Sciatic nerve (tissue), 2 donors: ENCODE measurements at regions not wholly inside any gene's neighbourhood (a gene's known extent, or its start where the extent isn't known, plus 50 kb on each side); places are given as distances from the start of the nearest gene placed in this dataset.
"Not testable (repeated sequence)": the region's sequence is repeated elsewhere in the genome, so short reads cannot be mapped to it uniquely, and the experiment has no call there.

Experiments
- ATAC-seq: fragments of 200-7000 bp; cut with Tn5 transposase; one replicate; pipeline ENCODE4 v1.9.1; 2020; ENCODE audit warnings: mild to moderate bottlenecking, moderate library complexity
- DNase-seq: peaks from one replicate; pipeline ENCODE4 v3.0.0-alpha.2; 2020; ENCODE audit warnings: low spot score
- intact Hi-C: fragments of 100-400 bp; cut with DNase I; formaldehyde crosslinking; loops from one replicate; pipeline ENCODE4 v1.14.2; 2022
- donor health status: DM: no; HTN: no; CAD: no.
- donor health status: DM: no; HTN: no; CAD: no.

DNA sequence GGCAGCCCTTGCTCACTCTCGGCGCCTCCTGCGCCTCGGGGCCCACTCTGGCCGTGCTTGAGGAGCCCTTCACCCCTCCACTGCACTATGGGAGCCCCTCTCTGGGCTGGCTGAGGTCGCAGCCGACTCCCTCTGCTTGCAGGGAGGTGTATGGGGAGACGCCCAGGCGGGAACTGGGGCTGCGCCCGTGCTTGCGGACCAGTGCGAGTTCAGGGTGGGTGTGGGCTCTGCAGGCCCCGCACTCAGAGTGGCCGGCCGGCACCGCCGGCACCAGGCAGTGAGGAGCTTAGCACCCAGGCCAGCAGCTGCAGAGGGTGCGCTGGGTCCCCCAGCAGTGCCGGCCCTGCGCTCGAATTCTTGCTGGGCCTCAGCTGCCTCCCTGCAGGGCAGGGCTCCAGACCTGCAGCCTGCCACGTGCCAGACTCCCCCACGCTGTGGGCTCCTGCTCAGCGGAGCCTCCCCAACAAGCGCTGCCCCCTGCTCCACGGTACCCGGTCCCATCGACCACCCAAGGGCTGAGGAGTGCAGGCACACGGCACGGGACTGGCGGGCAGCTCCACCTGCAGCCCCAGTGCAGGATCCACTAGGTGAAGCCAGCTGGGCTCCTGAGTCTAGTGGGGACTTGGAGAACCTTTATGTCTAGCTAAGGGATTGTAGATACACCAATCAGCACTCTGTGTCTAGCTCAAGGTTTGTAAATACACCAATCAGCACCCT, 54.0 kb upstream of the WWC2 start:
- ATAC-seq, DNase-seq, intact Hi-C loops: not testable (repeated sequence)

DNA sequence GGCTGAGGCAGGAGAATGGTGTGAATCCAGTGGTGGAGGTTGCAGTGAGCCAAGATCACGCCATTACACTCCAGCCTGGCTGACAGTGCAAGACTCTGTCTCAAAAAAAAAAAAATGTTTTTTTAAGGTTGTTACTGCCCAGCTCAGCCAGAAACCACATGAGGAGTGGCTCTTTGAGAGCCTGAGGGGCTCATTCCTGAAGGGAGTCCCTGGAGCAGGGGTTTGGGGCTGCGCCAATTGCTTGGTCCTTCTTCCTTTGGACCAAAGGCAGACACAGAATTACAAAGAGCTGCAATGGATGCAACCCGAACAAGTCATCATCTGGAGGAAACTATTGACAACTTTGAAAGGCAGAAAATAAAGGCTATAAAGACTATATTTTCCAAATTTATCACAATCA, 60.6 kb upstream of the WWC2 start:
- DNase-seq = no peak
- intact Hi-C loops = no loop called here

GRCh38 chr4:183035726-183036415, 63.2 kb upstream of the WWC2 start:
- ATAC-seq = no peak
- no peak for DNase-seq
- intact Hi-C loops = no loop called here

More for the DNA sequence above, 60.6 kb upstream of the WWC2 start:
- ATAC-seq = no peak

GRCh38 chr4:183035256-183035655, 63.8 kb upstream of the WWC2 start:
- intact Hi-C loops = no loop called here
- DNase-seq (no peak), ATAC-seq (no peak)

- ATAC-seq = no peak
- DNase-seq = no peak
- intact Hi-C loops = no loop called here
These were observed 68.2 kb upstream of the WWC2 start for GRCh38 chr4:183030823-183031222.

DNA sequence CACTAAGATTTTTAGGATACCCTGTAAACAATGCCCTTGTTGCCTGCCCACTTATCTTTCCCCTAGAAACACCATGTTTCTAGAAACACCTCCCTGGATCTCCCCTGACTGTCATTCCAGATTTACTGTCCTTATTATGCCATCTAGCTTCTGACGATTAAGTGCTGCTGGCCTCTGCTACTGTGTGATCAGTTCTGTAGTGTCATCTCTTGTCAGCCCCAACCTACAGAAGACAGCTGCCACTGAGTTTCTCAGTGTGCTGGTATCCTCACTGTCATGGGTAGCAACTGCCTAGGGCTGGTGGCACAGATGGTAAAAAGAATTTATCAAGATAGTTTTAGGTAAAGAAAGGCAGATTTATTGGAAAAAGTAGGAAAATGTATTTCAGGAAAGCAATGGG, 68.7 kb upstream of the WWC2 start:
- no peak for ATAC-seq
- no peak for DNase-seq
- intact Hi-C loops = no loop called here

- intact Hi-C loops = no loop called here
- ATAC-seq (no peak), DNase-seq (no peak)
These were observed 69.7 kb upstream of the WWC2 start for GRCh38 chr4:183029365-183029764.

DNA sequence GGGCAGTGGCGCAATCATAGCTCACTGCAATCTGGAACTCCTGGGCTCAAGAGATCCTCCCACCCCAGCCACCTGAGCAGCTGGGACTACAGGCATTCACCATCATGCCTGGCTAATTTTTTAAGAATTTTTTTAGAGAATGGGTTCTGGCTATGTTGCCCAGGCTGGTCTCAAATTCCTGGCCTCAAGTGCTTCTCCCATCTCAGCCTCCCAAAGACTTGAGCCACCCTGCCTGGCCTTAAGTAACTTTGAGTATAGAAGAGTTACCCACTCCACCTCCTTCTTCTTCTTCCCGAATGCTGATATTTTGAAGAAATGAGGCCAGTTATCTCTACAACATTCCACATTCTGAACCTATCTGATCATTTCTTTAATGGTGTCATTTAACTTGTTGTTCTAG, 72.4 kb upstream of the WWC2 start:
- ATAC-seq (no peak), DNase-seq (no peak)
- intact Hi-C loops = no loop called here

GRCh38 chr4:183022617-183023016, 76.4 kb upstream of the WWC2 start:
- ATAC-seq (no peak), DNase-seq (no peak)
- intact Hi-C loops = no loop called here

DNA sequence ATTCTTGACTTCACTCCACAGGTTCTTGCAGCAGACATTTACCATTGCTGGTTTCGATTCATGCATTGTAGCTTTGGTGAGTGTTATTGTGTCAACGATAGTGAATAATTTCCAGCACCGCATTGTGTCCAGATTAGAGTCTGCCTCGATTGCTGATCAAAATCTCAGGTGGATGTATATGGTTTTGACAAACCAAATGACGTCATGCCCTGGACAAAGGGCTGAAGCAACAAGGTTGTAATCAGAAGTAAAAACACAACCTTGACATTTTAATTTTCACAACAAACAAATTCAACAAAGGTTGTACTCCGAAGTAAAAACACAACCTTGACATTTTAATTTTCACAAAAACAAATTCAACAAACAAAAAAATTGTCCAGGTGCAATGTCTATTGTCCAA, 81.1 kb upstream of the WWC2 start:
- DNase-seq (no peak), ATAC-seq (no peak)
- intact Hi-C loops = no loop called here

DNA sequence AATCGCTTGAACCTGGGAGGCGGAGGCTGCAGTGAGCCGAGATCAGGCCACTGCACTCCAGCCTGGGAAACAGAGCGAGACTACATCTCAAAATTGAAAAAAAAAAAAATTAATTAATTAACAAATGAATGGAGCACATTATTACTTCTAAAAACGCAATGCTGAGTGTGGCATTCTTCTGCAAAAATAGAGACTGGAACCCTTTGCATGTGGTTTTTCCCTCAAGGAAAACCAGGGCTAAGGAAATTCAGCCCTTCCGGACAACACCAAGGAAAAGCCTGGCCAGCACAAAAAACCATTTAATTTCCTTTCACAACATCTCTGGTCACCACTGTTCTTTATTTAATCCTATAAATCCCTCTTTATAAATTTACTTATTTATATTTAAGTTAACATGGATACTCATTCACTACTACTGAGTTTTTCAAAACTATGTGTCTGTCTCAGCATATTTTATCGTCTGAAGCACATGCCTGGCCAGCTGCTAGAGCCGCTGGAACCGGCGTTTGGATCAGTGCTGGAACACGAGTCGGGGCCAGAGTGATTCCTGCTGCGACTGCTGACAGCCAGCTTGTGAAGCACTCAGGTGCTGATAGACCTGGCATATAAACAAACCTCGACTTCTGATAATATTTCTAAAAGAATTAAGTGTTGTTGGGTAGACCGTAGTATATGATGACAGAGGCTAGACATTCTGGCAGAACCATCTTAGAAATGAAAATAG, 84.5 kb upstream of the WWC2 start:
- ATAC-seq (no peak), DNase-seq (no peak)
- intact Hi-C loops = no loop called here

GRCh38 chr4:183013730-183014002, 85.4 kb upstream of the WWC2 start:
- intact Hi-C loops = no loop called here
- no peak for DNase-seq
- ATAC-seq = no peak

GRCh38 chr4:183012879-183013729, 86.0 kb upstream of the WWC2 start:
- DNase-seq (no peak), ATAC-seq (no peak)
- intact Hi-C loops = no loop called here

DNA sequence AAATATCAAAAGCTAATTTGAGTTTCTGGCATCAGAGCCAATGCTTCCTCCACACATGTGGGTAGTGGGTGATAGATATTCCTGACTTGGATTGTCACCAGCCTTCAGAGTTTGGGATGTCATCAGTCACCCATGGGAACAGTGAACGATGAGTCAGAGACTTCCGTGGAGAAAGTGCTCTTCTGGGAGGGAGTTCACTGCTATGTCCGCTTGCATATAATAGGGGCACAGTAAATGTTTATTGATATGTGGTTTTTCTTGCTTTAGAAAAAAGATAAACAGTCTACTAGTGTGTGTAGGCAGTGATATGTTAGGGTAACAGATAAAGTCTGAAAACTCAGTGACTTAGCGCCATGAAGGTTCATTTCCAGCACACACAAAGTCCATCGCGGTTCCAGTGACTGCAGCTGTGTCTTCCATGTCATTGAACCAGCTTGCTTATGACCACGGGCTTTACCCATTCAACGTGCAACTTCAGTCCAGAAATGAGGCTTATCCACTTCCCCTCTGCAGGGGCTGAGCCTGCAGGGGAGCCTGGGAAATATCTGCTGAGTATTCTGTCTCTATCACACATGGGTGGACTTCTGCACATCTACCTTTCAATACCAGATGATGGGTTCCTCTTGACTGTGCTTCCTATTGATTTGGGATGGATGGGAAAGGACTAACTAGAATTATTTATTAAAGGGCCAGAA, 87.7 kb upstream of the WWC2 start:
- ATAC-seq (no peak), DNase-seq (no peak)
- intact Hi-C loops = no loop called here

- no peak for DNase-seq
- intact Hi-C loops = no loop called here
- ATAC-seq = no peak
These were observed 90.6 kb upstream of the WWC2 start for GRCh38 chr4:183008492-183008891.

DNA sequence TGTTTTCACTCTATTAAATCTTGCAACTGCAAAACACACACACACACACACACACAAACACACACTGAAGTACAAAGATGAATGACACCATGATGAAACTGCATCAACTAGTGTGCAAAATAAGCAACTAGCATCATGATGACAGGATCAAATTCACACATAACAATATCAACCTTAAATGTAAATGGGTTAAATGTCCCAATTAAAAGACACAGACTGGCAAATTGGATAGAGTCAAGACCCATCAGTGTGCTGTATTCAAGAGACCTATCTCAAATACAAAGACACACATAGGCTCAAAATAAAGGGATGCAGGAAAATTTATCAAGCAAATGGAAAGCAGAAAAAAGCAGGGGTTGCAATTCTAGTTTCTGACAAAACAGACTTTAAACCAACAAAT, 87.2 kb upstream of the DCTD start:
- ATAC-seq, DNase-seq, intact Hi-C loops: not testable (repeated sequence)

DNA sequence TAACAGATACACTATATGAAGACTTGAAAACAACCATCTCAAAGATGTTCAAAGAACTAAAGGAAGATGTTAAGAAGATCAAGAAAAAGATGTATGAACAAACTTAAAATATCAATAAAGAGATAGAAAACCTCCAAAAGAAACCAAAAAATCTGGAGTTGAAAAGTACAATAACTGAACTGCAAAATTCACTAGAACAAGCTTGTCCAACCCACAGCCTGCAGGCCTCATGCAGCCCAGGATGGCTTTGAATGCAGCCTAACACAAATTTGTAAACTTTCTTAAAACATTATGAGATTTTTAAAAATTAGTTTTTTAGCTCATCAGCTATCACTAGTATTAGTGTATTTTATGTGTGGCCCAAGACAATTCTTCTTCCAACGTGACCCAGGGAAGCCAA, 77.0 kb upstream of the DCTD start:
- intact Hi-C loops = no loop called here
- DNase-seq (no peak), ATAC-seq (no peak)

DNA sequence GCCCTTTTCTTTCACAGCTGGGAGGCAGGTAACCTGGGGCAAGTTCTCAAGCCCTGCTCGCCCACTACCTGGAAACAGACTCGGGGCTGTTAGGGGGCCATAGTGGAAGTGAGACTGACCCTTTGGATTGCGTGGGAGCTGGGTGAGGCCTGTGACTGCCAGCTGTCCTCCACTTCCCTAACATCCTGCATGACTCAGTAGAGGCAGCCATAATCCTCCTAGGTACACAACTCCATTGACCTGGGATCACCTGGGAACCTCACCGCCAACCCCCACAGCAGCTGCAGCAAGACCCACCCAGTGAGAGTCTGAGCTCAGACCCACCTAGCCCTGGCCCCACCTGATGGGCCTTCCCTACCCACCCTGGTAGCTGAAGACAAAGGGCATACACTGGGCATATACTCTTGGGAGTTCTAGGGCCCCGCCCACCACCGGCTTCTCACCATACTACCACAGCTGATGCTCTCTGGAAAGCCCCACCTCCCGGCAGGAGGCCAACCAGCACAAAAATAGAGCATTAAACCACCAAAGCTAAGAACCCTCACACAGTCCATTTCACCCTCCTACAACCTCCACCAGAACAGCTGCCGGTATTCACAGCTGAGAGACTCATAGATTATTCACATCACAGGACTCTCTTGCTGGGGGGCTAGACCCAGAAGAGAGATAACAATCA, 61.1 kb upstream of the DCTD start:
- ATAC-seq = no peak
- DNase-seq = no peak
- intact Hi-C loops = no loop called here

GRCh38 chr4:182975806-182976205, 58.6 kb upstream of the DCTD start:
- ATAC-seq (peak; percentile 71), DNase-seq (no peak)
- intact Hi-C loops = no loop called here
